ENCODE measurements at regions not wholly inside any gene's neighbourhood (a gene's known extent, or its start where the extent isn't known, plus 50 kb on each side); places are given as distances from the start of the nearest gene placed in this dataset.

DNA sequence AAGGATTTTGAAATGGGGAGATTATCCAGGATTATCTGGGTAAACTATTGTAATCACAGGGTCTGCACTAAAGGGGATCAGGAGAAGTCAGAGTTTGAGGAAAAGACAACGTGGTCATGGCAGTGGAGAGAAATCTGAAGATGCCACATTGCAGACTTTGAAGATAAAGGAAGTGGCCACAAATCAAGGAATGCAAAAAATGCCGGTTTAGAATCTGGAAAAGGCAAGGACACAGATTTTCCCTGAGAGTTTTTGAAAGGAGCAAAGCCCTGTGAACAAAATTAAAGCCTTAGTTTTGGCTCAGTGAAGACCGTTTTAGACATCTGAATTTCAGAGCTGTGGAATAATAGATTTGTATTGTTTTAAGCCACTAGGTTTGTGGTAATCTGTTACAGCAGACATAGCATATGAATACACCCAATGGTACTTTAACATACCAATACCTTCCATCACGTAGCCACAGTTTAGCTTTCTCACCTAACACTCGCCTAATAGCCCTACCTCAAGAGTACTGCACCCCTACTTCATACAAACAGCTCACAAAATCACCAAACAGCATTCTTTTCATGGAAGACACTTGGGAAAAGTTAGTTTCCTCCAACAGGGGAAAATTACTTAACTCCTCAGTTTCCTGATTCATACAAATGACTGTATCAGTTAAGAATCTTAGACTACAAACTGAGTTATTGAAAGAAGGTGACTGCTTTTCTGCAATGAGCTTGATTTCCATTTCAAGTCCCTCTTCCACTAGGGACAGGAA, 446.5 kb downstream of the INHBA start:
- TF ChIP-seq ZFP30 (CRISPR knock-in tag; IDR thresholded peaks at IDR 0.05) (no peak), ZNF70 (CRISPR knock-in tag; IDR thresholded peaks at IDR 0.05) (no peak), SNAI2 (CRISPR knock-in tag; IDR thresholded peaks at IDR 0.05) (no peak), CSDC2 (CRISPR knock-in tag; IDR thresholded peaks at IDR 0.05) (no peak)
- TF ChIP-seq, protein P1, sequence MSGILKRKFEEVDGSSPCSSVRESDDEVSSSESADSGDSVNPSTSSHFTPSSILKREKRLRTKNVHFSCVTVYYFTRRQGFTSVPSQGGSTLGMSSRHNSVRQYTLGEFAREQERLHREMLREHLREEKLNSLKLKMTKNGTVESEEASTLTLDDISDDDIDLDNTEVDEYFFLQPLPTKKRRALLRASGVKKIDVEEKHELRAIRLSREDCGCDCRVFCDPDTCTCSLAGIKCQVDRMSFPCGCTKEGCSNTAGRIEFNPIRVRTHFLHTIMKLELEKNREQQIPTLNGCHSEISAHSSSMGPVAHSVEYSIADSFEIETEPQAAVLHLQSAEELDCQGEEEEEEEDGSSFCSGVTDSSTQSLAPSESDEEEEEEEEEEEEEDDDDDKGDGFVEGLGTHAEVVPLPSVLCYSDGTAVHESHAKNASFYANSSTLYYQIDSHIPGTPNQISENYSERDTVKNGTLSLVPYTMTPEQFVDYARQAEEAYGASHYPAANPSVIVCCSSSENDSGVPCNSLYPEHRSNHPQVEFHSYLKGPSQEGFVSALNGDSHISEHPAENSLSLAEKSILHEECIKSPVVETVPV (CRISPR knock-in tag; IDR thresholded peaks at IDR 0.05): no peak
- TF ChIP-seq, protein P2, sequence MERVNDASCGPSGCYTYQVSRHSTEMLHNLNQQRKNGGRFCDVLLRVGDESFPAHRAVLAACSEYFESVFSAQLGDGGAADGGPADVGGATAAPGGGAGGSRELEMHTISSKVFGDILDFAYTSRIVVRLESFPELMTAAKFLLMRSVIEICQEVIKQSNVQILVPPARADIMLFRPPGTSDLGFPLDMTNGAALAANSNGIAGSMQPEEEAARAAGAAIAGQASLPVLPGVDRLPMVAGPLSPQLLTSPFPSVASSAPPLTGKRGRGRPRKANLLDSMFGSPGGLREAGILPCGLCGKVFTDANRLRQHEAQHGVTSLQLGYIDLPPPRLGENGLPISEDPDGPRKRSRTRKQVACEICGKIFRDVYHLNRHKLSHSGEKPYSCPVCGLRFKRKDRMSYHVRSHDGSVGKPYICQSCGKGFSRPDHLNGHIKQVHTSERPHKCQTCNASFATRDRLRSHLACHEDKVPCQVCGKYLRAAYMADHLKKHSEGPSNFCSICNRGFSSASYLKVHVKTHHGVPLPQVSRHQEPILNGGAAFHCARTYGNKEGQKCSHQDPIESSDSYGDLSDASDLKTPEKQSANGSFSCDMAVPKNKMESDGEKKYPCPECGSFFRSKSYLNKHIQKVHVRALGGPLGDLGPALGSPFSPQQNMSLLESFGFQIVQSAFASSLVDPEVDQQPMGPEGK (CRISPR knock-in tag; IDR thresholded peaks at IDR 0.05; ENCODE audit: borderline replicate concordance): no peak

Measured in SK-N-SH treated with all-trans-retinoic acid at 6 μM for 48 hours (cell line).